ENCODE measurements at regions not wholly inside any gene's neighbourhood (a gene's known extent, or its start where the extent isn't known, plus 50 kb on each side); places are given as distances from the start of the nearest gene placed in this dataset.
"Not testable (repeated sequence)": the region's sequence is repeated elsewhere in the genome, so short reads cannot be mapped to it uniquely, and the experiment has no call there.

- no peak for DNase-seq (ENCODE audit: low read depth in 2 of 2)
Observed at GRCh38 chr15:96470681-96471310, 140.3 kb downstream of the NR2F2 start.

GRCh38 chr15:96472681-96473080 lies 142.2 kb downstream of the NR2F2 start:
- DNase-seq (ENCODE audit: low read depth in 2 of 2), result no peak

GRCh38 chr15:96473556-96473955 lies 143.1 kb downstream of the NR2F2 start:
- DNase-seq (ENCODE audit: low read depth in 2 of 2), result no peak

- DNase-seq (ENCODE audit: low read depth in 2 of 2), result no peak
Observed at GRCh38 chr15:96474231-96474664, 143.7 kb downstream of the NR2F2 start.

- no peak for DNase-seq (ENCODE audit: low read depth in 2 of 2)
Observed at GRCh38 chr15:96477227-96477626, 146.7 kb downstream of the NR2F2 start.

GRCh38 chr15:96484412-96484811 lies 153.9 kb downstream of the NR2F2 start:
- DNase-seq (ENCODE audit: low read depth in 2 of 2), result not testable (repeated sequence)

- DNase-seq (ENCODE audit: low read depth in 2 of 2), result no peak
Observed at GRCh38 chr15:96484830-96485229, 154.3 kb downstream of the NR2F2 start.

- no peak for DNase-seq (ENCODE audit: low read depth in 2 of 2)
Observed at GRCh38 chr15:96487245-96487644, 156.7 kb downstream of the NR2F2 start.

- DNase-seq (ENCODE audit: low read depth in 2 of 2), result not testable (repeated sequence)
Observed at GRCh38 chr15:96491066-96491699, 160.7 kb downstream of the NR2F2 start.

- DNase-seq (ENCODE audit: low read depth in 2 of 2), result not testable (repeated sequence)
Observed at GRCh38 chr15:96491700-96492644, 161.5 kb downstream of the NR2F2 start.

- DNase-seq (ENCODE audit: low read depth in 2 of 2), result no peak
Observed at GRCh38 chr15:96494505-96494904, 164.0 kb downstream of the NR2F2 start.

- DNase-seq (ENCODE audit: low read depth in 2 of 2), result no peak
Observed at GRCh38 chr15:96495386-96495785, 164.9 kb downstream of the NR2F2 start.

- no peak for DNase-seq (ENCODE audit: low read depth in 2 of 2)
Observed at GRCh38 chr15:96497951-96498350, 167.5 kb downstream of the NR2F2 start.

- DNase-seq (ENCODE audit: low read depth in 2 of 2), result no peak
Observed at GRCh38 chr15:96500508-96500907, 170.0 kb downstream of the NR2F2 start.

GRCh38 chr15:96501362-96501761 lies 170.9 kb downstream of the NR2F2 start:
- DNase-seq (ENCODE audit: low read depth in 2 of 2), result no peak

- DNase-seq (ENCODE audit: low read depth in 2 of 2), result no peak
Observed at GRCh38 chr15:96502196-96502595, 171.7 kb downstream of the NR2F2 start.

GRCh38 chr15:96503276-96503675 lies 172.8 kb downstream of the NR2F2 start:
- no peak for DNase-seq (ENCODE audit: low read depth in 2 of 2)

- DNase-seq (ENCODE audit: low read depth in 2 of 2), result no peak
Observed at GRCh38 chr15:96504371-96504770, 173.9 kb downstream of the NR2F2 start.

GRCh38 chr15:96505014-96505413 lies 174.5 kb downstream of the NR2F2 start:
- DNase-seq (ENCODE audit: low read depth in 2 of 2), result no peak

GRCh38 chr15:96514607-96515285 lies 184.2 kb downstream of the NR2F2 start:
- DNase-seq (ENCODE audit: low read depth in 2 of 2), result no peak

- DNase-seq (ENCODE audit: low read depth in 2 of 2), result no peak
Observed at GRCh38 chr15:96515371-96515770, 184.9 kb downstream of the NR2F2 start.

GRCh38 chr15:96521386-96521785 lies 190.9 kb downstream of the NR2F2 start:
- no peak for DNase-seq (ENCODE audit: low read depth in 2 of 2)

Data from stimulated activated CD4-positive, alpha-beta T cell treated with anti-CD3 and anti-CD28 coated beads, Interleukin-1b, Interleukin-23, amount 100 ng/mL, for 1 hour (primary cell).